PC-3 (cell line): ENCODE measurements at regions not wholly inside any gene's neighbourhood (a gene's known extent, or its start where the extent isn't known, plus 50 kb on each side); places are given as distances from the start of the nearest gene placed in this dataset.

Experiments used
- ATAC-seq: fragments of 200-7000 bp; cut with Tn5 transposase; 2 replicates; pipeline ENCODE4 v1.9.1; 2020; ENCODE audit warnings: mild to moderate bottlenecking, moderate library complexity
- BruUV-seq: library from RNA; stranded (reverse); fragments of 400-500 nt; replicated peaks from 2 replicates; lab custom pipeline; 2021; lab: Mats Ljungman, UMichigan
- CTCF ChIA-PET: fragments of 300-600 bp; sonication (Branson Sonifier 250); formaldehyde crosslinking; loops from one replicate; lab custom pipeline; 2022; ENCODE audit warnings: antibody characterized with exemption; lab: Charles Lee
- POLR2A ChIA-PET: fragments of 300-600 bp; sonication (Branson Sonifier 250); formaldehyde crosslinking; loops from one replicate; lab custom pipeline; 2022; ENCODE audit warnings: antibody characterized with exemption; ENCODE audit not compliant: unreplicated experiment; lab: Charles Lee
- DNase-seq: peaks from one replicate; pipeline ENCODE4 v3.0.0-alpha.2; 2015
- H2AFZ ChIP-seq: fragments of 300-600 bp; sonication (generic); 2 replicates; pipeline ENCODE4 v1.6.0; 2016; ENCODE audit warnings: antibody characterized with exemption, low read length
- H3F3A ChIP-seq: fragments of 300-600 bp; sonication (generic); one replicate; pipeline ENCODE4 v1.6.0; 2017; ENCODE audit warnings: antibody characterized with exemption, low read length, control low read depth, mild to moderate bottlenecking; ENCODE audit not compliant: unreplicated experiment
- H3K27ac ChIP-seq: fragments of 300-600 bp; sonication (generic); 2 replicates; pipeline ENCODE4 v1.5.1; 2016; ENCODE audit warnings: mild to moderate bottlenecking, low read length
- H3K27me3 ChIP-seq: fragments of 300-600 bp; sonication (generic); 2 replicates; pipeline ENCODE4 v1.6.1; 2016; ENCODE audit warnings: low read length, mixed read lengths
- H3K36me3 ChIP-seq: fragments of 300-600 bp; sonication (generic); 2 replicates; pipeline ENCODE4 v1.6.1; 2016; ENCODE audit warnings: low read depth, mixed run types, low read length, mixed read lengths
- H3K4me1 ChIP-seq: fragments of 300-600 bp; sonication (generic); 2 replicates; pipeline ENCODE4 v1.5.1; 2016; ENCODE audit warnings: low read length; ENCODE audit not compliant: insufficient read depth
- H3K4me2 ChIP-seq: fragments of 300-600 bp; sonication (generic); 2 replicates; pipeline ENCODE4 v1.6.0; 2016; ENCODE audit warnings: low read length
- H3K4me3 ChIP-seq: fragments of 300-600 bp; sonication (generic); 2 replicates; pipeline ENCODE4 v1.5.1; 2016; ENCODE audit warnings: mild to moderate bottlenecking, low read length, mixed read lengths
- H3K79me2 ChIP-seq: fragments of 300-600 bp; sonication (generic); 2 replicates; pipeline ENCODE4 v1.6.1; 2017; ENCODE audit warnings: low read length, mixed read lengths
- H3K9ac ChIP-seq: fragments of 300-600 bp; sonication (generic); 2 replicates; pipeline ENCODE4 v1.6.0; 2016; ENCODE audit warnings: mild to moderate bottlenecking, low read length
- H3K9me2 ChIP-seq: fragments of 300-600 bp; sonication (generic); replicated peaks from 2 replicates; pipeline ENCODE4 v1.6.1; 2016; ENCODE audit warnings: mixed run types, low read length, mixed read lengths
- H3K9me3 ChIP-seq: fragments of 300-600 bp; sonication (generic); 2 replicates; pipeline ENCODE4 v1.6.1; 2016; ENCODE audit warnings: low read length, mixed read lengths
- H4K20me1 ChIP-seq: fragments of 300-600 bp; sonication (generic); 2 replicates; pipeline ENCODE4 v1.6.1; 2016; ENCODE audit warnings: low read length, mixed read lengths
- EZH2 ChIP-seq: fragments of 300-600 bp; sonication (generic); IDR thresholded peaks from one replicate; pipeline ENCODE4 v1.6.1; 2017; ENCODE audit warnings: antibody characterized with exemption, mild to moderate bottlenecking, low read length; ENCODE audit not compliant: unreplicated experiment
- EZH2phosphoT487 ChIP-seq: fragments of 300-600 bp; sonication (generic); IDR thresholded peaks from 2 replicates; pipeline ENCODE4 v1.6.1; 2018; ENCODE audit warnings: mild to moderate bottlenecking, antibody characterized with exemption, low read length, borderline replicate concordance
- intact Hi-C: fragments of 100-400 bp; cut with micrococcal nuclease; formaldehyde crosslinking; loops from 2 replicates; pipeline ENCODE4 v1.9.0; 2023
- TF ChIP-seq, protein P1 (sequence below): fragments of 300-600 bp; sonication (generic); conservative IDR thresholded peaks from 2 replicates; pipeline ENCODE4 v1.5.1; 2017; ENCODE audit warnings: antibody characterized with exemption, low read depth, mild to moderate bottlenecking, low read length

DNA sequence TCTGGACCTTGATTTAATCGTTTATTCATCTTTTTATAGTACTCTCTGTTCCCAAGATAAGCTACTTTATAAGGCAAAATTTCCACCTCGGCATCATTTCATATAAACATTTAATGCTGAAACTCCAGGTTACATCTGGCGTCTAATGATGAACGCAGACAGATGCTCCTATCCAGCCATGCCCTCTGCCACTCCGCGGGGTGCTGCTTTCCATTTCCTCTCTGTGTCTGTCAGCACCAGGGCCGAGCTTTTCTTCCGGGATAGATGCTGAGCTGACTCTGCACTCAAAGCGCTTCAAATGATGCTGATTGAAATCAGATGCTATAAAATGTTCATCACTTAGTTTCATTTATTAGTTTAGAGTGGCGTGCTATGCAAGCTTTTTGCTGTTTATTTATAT, 80.5 kb upstream of the HELT start:
- Histone ChIP-seq H3K27ac (no peak overlapping the region), H3K9me2 (no peaks in the 10 kb centered on the region), H4K20me1 (no peaks in the 10 kb centered on the region), H3K36me3 (no peaks in the 10 kb centered on the region), H3K27me3 (no peaks in the 10 kb centered on the region), H3K4me2 (no peak overlapping the region), H3K9me3 (no peaks in the 10 kb centered on the region), H2AFZ (no peak overlapping the region), H3K4me3 (no peak overlapping the region), H3K9ac (no peak overlapping the region), H3K79me2 (no peaks in the 10 kb centered on the region), H3K4me1 (no peaks in the 10 kb centered on the region), H3F3A (no peaks in the 10 kb centered on the region)
- ChIA-PET POLR2A (no interaction called here), CTCF (interaction anchor here (0.6 kb wide), 1 partner anchor 1357 kb away, joined by 3 read pairs; no protein-coding TSS in a partner anchor)
- DNase-seq (no peak), ATAC-seq (no peak)
- BruUV-seq = no TSS peak
- TF ChIP-seq EZH2phosphoT487 (no peak), EZH2 (no peak)
- TF ChIP-seq, protein P1, sequence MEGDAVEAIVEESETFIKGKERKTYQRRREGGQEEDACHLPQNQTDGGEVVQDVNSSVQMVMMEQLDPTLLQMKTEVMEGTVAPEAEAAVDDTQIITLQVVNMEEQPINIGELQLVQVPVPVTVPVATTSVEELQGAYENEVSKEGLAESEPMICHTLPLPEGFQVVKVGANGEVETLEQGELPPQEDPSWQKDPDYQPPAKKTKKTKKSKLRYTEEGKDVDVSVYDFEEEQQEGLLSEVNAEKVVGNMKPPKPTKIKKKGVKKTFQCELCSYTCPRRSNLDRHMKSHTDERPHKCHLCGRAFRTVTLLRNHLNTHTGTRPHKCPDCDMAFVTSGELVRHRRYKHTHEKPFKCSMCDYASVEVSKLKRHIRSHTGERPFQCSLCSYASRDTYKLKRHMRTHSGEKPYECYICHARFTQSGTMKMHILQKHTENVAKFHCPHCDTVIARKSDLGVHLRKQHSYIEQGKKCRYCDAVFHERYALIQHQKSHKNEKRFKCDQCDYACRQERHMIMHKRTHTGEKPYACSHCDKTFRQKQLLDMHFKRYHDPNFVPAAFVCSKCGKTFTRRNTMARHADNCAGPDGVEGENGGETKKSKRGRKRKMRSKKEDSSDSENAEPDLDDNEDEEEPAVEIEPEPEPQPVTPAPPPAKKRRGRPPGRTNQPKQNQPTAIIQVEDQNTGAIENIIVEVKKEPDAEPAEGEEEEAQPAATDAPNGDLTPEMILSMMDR = no peak
- intact Hi-C loops = no loop called here

DNA sequence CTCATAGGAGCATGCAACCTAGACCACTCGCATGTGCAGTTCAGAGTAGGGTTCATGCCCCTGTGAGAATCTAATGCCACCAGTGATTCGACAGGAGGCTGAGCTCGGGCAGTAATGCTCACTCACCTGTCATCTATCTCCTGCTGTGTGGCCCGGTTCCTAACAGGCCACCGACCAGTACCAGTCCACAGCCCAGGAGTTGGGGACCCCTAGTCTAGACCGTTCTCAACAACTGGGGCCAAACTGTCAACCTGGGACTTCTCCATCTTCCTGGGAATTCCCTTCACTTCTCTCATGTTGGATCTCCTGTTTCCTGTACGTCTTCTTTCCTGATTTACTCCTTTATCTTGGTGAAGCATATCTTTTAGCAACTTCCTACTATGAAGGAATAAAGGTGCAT, 79.4 kb upstream of the HELT start:
- Histone ChIP-seq H3K9me3 (no peaks in the 10 kb centered on the region), H3K79me2 (no peaks in the 10 kb centered on the region), H3K9me2 (no peaks in the 10 kb centered on the region), H3K4me3 (no peak overlapping the region), H2AFZ (no peak overlapping the region), H3K27ac (no peak overlapping the region), H3K36me3 (no peaks in the 10 kb centered on the region), H3F3A (no peaks in the 10 kb centered on the region), H3K27me3 (no peaks in the 10 kb centered on the region), H3K9ac (no peak overlapping the region), H4K20me1 (no peaks in the 10 kb centered on the region), H3K4me2 (no peak overlapping the region), H3K4me1 (no peaks in the 10 kb centered on the region)
- ChIA-PET CTCF (no interaction called here), POLR2A (no interaction called here)
- DNase-seq (no peak), ATAC-seq (no peak)
- intact Hi-C loops = no loop called here
- no TSS peak for BruUV-seq
- TF ChIP-seq, protein P1 = no peak
- TF ChIP-seq EZH2phosphoT487 (no peak), EZH2 (no peak)

DNA sequence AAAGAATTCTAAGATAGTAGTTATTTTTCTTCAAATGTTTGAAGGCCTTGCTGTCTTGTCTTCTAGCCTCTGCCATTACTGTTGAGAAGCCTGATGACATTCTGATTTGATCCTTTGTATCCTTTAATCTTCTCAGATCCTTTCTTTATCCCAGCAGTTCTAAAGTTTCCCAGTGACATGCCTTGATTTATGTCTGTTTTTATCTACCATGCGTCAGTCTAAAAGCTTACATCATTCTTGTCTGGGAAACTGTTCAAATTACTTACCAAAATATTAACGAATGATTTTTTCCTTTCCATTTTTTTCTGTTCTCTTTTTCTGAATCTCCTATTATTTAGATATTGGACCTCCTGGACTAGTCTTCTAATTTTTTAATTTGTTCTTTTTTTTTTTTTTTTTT, 78.3 kb upstream of the HELT start:
- Histone ChIP-seq H2AFZ (no peak overlapping the region), H3K27me3 (no peaks in the 10 kb centered on the region; the same call in 1 of the 2 replicates), H3K27ac (no peak overlapping the region), H3K4me3 (no peak overlapping the region), H3K9me2 (no peaks in the 10 kb centered on the region), H3F3A (no peaks in the 10 kb centered on the region), H3K4me2 (no peak overlapping the region), H4K20me1 (no peaks in the 10 kb centered on the region), H3K36me3 (no peaks in the 10 kb centered on the region), H3K9ac (no peak overlapping the region), H3K4me1 (no peaks in the 10 kb centered on the region), H3K79me2 (no peaks in the 10 kb centered on the region), H3K9me3 (no peaks in the 10 kb centered on the region)
- no peak for TF ChIP-seq EZH2
- TF ChIP-seq, protein P1 = no peak
- TF ChIP-seq EZH2phosphoT487 = no peak
- ATAC-seq (no peak), DNase-seq (no peak)
- intact Hi-C loops = no loop called here
- ChIA-PET CTCF (no interaction called here), POLR2A (no interaction called here)
- no TSS peak for BruUV-seq
